GM19463 (cell line): ENCODE measurements at regions not wholly inside any gene's neighbourhood (a gene's known extent, or its start where the extent isn't known, plus 50 kb on each side); places are given as distances from the start of the nearest gene placed in this dataset.
A peak's percentile ranks its signal among the peaks of the same experiment; 100 is the strongest.

Experiments used
- ATAC-seq: cut with Tn5 transposase; IDR thresholded peaks from one replicate; pipeline ENCODE4 v1.9.1; 2021; ENCODE audit warnings: mild to moderate bottlenecking, moderate library complexity; ENCODE audit not compliant: unreplicated experiment

DNA sequence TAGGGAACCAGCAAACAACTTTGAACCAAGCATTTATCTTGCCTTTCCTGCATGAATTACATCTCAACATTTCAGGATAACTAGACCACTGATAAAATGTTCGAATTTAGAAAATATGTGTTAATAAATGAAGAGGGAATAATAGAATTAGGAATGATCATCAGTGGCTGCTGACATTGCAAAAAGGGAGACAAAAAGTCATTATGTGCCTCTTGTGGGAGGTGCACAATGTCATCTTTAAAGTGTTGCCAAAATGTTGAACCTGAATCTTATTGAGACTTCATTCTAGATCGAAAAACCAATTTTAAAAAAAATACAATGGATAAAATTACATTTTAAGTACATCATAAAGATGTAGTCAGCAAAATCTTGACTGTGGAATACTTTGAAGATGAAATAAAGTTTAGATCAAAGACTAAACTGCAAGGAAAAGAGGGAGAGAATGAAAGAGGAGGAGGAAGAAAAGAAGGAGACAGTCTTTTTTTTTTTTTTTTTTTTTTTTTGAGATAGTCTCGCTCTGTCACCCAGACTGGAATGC, 299.3 kb downstream of the FBXW7 start:
- no peak for ATAC-seq

DNA sequence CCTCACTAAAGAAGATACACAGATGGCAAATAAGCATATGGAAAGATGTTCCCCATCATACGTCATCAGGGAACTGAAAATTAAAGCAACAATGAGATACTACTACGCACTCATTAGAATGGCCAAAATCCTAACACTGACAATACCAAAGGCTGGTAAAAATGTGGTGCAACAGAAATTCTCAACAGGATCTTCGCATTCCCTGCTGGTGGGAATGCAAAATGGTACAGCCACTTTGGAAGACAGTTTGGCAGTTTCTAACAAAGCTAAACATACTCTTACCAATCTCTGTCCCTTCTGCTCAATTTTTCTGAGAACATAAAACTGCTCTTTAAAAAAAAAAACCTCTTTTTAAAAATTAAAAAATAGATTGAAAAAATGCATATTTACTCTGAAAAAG, 300.2 kb downstream of the FBXW7 start:
- no peak for ATAC-seq

DNA sequence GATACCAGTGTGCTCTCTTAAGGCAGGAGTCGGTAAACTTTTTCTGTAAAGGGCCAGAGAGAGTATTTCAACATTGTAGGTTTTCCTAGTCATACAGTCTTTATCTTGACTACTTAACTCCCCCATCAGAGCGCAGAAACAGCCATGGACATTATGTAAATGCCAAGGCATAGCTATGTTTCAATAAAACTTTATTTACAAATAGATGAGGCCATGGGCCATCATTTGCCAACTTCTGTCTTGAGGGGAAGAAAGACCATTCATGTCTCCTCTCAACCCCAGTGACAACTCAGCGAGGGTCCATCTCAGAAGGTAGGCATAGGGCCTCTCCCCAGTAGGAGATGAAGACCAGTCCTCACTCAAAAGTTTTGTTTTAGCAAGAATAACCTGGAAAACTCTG, 301.3 kb downstream of the FBXW7 start:
- ATAC-seq: no peak

DNA sequence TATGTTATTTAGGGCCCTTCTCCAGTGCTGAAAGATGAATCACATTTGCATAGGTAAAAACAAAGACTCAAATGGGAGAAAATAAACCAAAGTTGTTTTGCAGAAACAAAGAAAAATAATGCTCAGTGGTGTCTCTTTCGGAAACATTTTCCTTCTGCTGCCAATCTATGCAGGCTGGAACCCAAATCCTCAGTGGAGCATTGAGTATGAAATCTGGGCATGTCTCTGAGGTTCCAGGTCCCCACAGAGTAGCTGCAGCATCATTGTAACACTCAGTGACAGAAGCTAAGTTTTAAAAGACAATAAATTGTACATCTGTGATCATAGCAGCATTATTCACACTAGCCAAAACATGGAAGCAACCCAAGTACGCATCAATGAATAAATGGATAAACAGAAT, 303.6 kb downstream of the FBXW7 start:
- no peak for ATAC-seq

DNA sequence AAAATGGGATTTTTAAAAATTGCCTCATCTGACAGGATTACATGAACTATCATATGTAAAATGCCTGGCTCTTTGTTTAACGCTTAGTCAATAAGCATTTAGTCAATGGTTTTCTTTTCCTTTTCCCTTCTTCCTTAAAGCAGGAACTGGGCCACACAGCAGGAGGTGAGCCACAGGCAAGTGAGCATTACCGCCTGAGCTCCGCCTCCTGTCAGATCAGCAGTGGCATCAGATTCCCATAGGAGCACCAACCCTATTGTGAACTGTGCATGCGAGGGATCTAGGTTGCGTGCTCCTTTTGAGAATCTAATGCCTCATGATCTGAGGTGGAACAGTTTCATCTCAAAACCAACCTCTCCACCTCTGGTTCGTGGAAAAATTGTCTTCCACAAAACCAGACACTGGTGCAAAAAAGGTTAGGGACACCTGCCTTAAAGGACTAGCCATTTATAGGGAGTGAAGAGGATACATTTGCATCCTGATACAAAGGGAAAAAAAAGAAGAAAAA, 306.1 kb downstream of the FBXW7 start:
- ATAC-seq: no peak

DNA sequence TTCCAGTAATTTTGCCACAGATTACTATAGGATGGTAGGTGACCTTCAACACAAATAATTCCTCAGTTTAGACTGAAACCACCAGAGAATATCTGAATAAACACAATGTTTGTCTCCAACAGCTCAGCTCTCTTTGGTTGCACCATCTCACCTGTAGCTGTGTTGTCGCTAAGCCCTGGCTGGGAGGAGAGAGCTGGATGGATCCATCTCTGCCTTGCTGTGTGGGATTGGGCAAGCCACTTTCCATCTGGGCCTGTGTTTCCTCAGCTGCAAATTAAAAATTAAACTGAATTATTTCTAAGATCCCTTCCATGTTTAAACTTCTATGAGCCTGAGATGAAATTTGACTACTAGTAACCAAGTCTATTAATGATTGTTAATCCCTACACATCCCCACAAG, 310.2 kb downstream of the FBXW7 start:
- no peak for ATAC-seq

DNA sequence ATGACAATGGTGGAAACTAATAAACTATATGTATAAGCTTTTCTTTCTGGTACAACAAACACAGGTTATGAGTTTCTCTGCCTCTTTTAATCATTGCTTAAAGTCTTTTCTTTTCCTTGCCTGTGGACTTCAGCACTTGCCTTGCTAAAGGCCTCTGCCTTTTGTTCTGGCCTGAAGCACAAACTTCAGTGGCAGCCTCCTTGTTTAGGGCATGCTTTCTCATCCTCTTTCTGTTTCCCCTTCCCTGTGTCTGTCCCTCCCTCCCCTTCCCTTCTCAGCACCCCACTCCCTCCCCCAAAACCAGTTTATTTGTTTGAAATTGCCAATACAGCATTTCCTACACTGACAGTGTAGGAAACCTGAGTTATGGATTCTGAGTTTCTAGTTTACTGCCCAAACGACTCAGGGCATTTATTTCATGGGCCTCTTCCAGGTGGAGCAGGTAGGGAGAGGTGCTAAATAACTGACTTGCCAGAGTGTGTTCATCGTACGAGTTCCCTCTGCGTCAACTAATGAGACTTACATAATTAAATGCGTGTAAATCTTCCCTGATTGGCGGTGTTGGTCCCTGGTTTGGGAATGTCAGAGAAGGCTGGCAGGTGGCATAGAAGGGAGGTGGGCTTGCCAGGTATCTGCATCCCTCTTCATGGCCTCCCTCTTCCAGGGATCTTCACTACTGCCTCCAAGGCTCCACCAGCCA, 311.0 kb downstream of the FBXW7 start:
- ATAC-seq: no peak

DNA sequence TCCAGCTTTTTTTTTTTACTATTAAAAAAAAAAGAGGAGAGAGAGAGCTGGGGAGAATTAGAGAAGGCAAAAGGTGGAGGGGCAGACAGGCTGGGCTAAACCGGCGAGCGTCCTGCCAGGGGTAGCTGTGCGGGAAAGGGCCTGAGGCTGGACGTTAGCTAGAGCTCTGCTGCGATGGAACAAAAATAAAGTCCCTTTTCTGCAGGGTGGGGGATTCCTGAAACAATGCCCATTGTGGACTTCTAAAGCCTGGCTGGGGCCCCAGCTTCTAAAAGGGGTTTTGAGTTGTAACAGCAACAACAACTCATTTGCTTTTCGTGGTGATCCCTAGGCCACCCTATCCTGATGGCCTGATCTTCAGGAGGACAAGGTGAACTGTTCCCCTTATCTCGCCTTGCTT, 311.7 kb downstream of the FBXW7 start:
- no peak for ATAC-seq

DNA sequence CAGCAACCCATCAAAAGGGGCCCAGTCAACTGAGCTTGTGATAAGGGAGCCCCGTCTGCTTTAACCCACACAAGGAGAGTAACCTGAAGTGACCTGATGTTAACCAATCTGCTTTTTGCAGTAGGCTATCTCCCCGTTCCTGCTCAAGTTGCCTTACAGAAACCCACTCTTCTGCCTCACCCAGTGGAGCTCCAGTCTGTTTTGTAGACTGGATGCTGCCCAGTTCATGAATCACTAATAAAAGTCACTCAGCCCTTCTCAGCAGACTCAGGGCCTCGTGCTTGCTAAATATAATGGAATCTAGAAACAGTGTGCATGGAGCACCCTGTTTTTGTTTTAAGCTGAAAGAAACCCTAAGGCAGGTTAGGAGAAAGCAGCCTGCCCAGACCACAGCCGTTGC, 312.3 kb downstream of the FBXW7 start:
- no peak for ATAC-seq

DNA sequence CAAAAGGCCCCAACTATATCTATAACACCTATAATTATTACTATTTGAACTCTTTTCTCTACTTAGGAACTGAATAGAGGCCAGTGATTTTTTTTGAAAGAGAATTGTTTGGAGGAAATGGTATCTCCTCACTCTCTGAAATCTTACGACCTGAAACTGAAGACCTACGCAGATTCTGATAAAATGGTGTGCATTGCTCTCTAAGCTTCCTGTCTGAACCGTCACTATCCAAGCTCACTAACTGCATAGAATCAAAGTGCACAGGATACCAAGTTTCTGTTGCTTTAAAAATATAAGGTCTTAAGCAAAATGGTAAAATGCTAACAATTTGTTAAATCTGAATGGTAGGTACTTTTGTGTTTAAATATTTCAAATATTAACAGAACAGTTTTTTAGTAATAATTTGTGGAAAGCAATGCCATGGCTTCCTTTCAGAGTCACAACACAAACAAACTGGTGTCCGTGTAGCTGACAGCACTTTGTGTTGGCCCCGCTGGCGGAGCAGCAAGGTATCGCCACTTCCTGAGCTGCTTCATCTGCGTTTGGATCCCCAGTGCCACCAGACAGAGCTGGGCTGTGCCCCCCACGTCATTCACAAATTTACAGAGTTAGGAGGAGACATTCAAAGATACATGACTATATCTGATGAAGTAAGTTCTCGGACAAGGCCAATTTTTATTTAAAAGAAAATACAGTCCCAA, 313.9 kb downstream of the FBXW7 start:
- no peak for ATAC-seq

DNA sequence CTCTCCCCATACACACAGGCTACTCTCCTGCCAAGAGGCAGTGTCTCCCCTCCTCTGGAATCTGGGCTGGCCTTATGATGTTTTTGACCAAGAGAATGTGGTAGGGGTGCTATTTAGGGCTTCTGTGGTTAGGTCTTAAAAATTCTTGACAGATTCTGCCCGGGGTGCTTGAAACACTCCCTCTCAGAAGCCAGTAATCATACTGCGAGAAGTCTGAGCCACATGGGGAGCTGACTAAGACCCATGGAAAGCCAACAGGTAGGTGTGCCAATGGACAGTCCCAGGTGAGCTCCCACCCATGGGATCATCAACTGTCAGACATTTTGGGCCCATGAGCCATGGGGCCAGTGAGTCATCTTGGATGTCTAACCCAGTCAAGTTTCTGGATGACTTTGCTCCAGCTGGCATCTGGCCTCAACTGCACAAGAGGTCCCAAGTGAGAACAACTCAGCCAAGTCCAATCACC, 315.7 kb downstream of the FBXW7 start:
- ATAC-seq: peak; percentile 84

DNA sequence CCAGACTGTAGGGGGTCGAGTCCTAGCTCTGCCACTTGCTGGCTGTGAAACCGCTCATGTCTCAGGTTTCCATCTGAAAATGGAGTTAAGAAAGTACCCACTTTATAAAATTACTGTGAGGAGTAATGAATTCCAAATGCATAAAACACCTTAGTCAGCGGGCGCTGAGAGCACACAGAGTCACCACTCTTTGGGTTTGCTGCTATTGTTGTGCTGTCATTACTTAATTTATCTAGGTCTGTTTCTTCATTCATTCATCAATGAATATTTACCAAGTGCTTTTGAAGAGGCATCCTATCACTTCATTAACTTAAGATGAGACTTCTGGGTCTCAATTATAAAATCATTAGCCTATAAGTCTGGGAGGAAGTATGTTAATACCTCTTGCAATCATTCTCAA, 317.3 kb downstream of the FBXW7 start:
- no peak for ATAC-seq

DNA sequence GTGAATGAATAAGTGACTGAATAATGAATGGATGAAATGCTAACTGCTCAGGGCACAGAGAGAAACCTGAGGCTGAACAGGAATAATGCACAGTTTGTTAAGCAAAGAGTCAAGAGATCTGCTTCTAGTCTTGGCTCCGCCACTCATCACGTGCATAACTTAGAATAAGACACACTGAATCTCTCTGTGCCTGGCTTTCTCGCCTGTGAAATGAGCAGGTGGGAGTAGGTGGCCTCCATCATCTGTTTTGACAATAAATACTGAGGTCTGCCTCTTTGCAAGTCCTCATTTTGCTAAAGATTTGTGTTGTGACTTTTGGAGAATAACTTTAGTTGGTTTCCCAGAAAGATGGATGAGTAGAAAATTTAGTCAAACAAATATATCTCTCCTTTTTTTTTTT, 318.0 kb downstream of the FBXW7 start:
- ATAC-seq: no peak

DNA sequence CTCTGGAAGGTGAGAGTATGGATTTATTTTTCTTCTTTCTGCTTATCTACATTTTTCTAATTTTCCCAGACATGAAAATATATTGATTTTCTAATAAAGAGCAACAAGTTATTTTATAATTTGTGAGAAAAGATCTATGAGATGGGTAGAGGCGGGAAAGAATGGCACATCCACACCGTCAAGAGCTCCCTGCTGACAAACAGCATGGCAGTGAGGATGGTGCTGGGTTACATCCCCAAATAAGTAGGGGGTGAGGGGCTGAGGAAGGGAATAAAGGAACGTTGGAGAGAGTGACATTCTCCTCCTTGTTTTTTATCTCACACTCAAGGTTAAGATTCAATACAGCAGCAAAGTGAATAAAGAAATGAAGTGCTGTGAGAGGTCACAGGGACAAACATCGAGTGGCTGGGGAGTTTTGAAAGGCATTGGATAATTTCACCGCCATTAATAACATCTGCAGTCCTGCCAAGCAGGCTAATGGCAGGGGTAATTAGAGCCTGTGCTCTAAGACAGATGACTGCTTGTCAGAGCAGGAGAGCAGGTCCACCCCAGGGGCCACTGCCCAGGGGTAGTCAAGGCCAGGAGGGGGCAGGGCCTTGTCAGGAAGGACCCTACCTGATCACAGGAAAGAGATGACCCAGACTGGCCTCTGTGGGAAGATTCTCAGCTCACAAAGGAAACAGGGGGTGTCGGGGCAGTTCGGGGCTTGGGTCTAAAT, 323.8 kb downstream of the FBXW7 start:
- no peak for ATAC-seq

DNA sequence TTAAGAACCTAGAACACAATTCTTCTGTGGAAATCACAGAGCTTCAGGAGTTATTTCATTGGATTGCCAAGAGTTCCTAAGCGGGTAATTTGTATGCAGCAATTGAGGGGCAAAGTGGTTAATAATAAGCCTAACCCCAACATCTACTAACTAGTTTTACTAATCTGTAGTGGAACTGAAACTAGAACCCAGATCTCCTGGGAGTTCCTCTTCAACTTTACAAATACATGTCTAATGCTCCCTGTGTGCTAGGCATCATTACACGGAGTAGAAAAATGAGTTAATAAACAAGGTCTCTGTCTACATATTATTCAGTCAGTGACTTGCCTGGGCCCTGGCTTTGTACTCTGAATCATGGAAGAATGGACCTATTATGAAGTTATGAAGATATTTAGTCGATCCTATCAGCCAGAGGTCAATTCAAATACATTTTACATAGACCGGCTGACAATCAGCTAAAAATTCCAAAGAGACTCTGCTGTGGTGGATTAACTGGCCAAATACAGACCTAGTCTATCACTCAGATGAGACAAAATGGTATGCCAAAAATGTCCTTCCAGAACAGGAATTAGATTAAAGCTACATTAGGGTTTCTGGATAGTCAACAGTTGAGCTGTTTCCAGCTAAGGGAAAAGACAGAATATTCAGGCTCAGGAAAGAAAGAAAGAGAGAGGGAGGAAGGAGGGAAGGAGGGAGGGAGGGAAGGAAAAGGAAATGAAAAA, 326.0 kb downstream of the FBXW7 start:
- ATAC-seq: peak; percentile 93

DNA sequence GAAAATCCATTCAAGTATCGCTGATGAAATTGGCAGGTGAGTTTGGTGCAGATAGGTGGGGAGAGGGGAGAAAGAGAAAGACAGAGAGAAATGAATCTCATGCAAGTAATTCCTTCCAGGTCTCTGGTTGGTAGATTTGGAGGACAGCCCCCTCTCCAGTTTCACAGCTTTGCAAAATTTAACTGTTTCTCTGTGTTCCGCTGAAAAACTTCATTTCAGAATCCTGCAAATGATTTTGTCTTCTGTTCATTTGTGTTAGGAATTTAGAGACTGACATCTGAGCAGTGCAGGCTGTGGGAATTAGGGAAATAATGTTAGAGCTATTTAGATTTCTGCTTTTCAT, 328.5 kb downstream of the FBXW7 start:
- ATAC-seq: no peak

DNA sequence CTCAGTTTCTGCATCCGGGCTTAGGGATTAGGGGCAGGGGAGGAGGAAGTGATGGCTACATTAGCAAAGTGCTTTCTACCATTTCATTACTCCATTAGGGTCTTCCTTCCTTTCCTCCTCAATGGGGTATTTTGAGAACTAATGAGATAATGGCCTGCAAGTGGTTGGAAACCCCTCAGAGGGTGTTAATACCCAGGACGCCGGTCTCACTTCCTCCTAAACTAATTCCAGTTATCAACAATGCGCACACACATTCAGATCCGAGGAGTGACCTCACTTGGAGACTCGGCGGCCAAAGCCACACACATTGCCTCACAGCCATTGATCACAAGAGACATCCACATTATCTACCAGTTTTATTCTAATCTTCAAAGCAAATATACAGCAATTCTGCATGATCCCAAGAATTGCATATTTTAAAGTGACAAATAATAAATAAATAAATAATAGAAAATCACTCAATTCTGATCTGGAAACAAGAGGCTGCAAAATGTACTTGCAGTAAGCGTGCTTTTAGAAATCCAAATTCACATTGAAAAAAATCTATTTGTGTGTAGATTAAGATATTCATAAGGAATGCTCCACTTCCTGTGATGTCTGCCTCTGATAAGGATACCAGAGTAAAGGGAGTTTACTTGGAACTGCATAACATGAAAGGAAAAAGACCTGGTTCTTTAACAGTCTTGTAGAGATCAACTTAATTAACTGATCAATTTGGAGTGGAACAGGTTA, 329.1 kb downstream of the FBXW7 start:
- no peak for ATAC-seq

DNA sequence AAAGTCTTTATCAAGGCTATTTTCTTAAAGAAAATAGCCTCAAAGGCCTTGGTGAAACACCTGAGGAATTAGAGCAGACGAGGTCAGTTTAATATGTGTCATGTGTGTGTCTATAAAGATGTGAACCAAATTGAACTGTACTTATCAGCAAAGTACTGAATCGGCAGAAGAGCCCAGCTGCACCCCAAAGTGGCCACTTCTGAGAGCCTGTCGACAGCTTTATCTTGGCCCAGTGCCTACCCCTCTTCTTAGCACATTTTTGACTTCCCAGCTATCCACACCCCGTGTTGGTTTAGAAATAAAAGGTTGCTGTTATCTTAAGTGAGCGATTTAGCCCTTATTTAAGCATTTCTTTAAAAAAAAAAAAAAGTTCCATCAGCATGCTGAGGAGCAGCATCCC, 329.7 kb downstream of the FBXW7 start:
- no peak for ATAC-seq

DNA sequence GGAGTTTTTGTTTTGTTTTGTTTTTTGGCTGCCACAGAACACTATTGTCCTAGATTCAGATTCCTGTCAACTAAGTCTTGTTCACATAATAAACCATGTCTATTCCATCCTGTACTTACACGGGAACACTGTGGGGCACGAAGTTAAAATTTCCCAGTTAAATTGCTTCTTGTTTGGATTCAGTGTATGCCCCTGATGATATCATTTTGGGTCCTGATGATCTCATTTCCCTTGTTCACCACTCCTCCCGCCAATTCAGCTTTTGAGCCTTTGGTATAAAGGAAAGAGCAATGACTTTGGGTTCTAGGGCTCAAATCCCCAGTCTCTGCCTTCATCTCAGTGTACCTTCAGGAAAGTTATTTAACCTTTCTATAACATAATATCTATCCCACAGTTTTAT, 333.5 kb downstream of the FBXW7 start:
- ATAC-seq: no peak
